HCT116 (cell line): ENCODE measurements at regions not wholly inside any gene's neighbourhood (a gene's known extent, or its start where the extent isn't known, plus 50 kb on each side); places are given as distances from the start of the nearest gene placed in this dataset.
"Not testable (repeated sequence)": the region's sequence is repeated elsewhere in the genome, so short reads cannot be mapped to it uniquely, and the experiment has no call there.

Source experiments
- ATAC-seq: fragments of 200-7000 bp; cut with Tn5 transposase; 2 replicates; pipeline ENCODE4 v1.9.1; 2020; ENCODE audit warnings: mild to moderate bottlenecking, moderate library complexity
- BruUV-seq: library from RNA; stranded (reverse); fragments of 400-500 nt; replicated peaks from 2 replicates; lab custom pipeline; 2021; lab: Mats Ljungman, UMichigan
- CTCF ChIA-PET: fragments of 300-600 bp; sonication (Branson Sonifier 250); formaldehyde crosslinking; loops from one replicate; lab custom pipeline; 2021; ENCODE audit warnings: antibody characterized with exemption; lab: Charles Lee
- POLR2A ChIA-PET: fragments of 300-600, 350-600 bp; sonication (Branson Sonifier 250); formaldehyde crosslinking; loops from one replicate; lab custom pipeline; 2021; ENCODE audit warnings: antibody characterized with exemption; lab: Charles Lee
- RAD21 ChIA-PET, 2 experiments: fragments of 300-600 bp; sonication (Branson Sonifier 250); formaldehyde crosslinking; loops; one replicate each; lab custom pipeline; 2023; ENCODE audit warnings: low total read pairs in 2 of 2; ENCODE audit not compliant: uncharacterized antibody in 2 of 2, unreplicated experiment in 2 of 2, low non-redundant PET in 1 of 2; lab: Charles Lee
- DNase-seq: peaks from one replicate; pipeline ENCODE4 v3.0.0-alpha.2; 2010; ENCODE audit warnings: low read depth, low spot score
- H2AFZ ChIP-seq: fragments of 200-600 bp; shearing (Covaris generic), sonication (generic); 2 replicates; pipeline ENCODE4 v1.6.1; 2017; ENCODE audit warnings: low read depth, mixed run types, mixed read lengths, antibody characterized with exemption, low read length; ENCODE audit not compliant: poor library complexity, severe bottlenecking
- H3K27ac ChIP-seq: 2 replicates; pipeline ENCODE4 v1.5.1; 2012; ENCODE audit warnings: low read depth, low read length
- H3K27me3 ChIP-seq: fragments of 200-600 bp; sonication (generic); 2 replicates; pipeline ENCODE4 v1.6.1; 2016; ENCODE audit warnings: mixed run types, low read length, mixed read lengths; ENCODE audit not compliant: insufficient read depth
- H3K36me3 ChIP-seq, 2 experiments: fragments of 200-500 bp in 1 of 2; fragments of 200-600 bp in 1 of 2; sonication (Bioruptor generic) in 1 of 2; sonication (generic) in 1 of 2; 2 replicates each; pipeline versions ENCODE4 v1.5.1 to v1.6.1; 2014 to 2016; ENCODE audit warnings: low read length in 2 of 2, inconsistent platforms in 1 of 2, mixed read lengths in 1 of 2, mixed run types in 1 of 2; ENCODE audit not compliant: insufficient read depth in 2 of 2, control insufficient read depth in 1 of 2
- H3K4me1 ChIP-seq, 2 experiments: fragments of 200-600 bp in 1 of 2; sonication (generic) in 1 of 2; 2 replicates each; pipeline versions ENCODE4 v1.5.1 to v1.6.1; 2012 to 2017; ENCODE audit warnings: low read length in 2 of 2, inconsistent platforms in 1 of 2, mild to moderate bottlenecking in 1 of 2, mixed read lengths in 1 of 2, mixed run types in 1 of 2, moderate library complexity in 1 of 2; ENCODE audit not compliant: insufficient read depth in 2 of 2, control insufficient read depth in 1 of 2
- H3K4me2 ChIP-seq: fragments of 200-600 bp; sonication (generic); 2 replicates; pipeline ENCODE4 v1.6.1; 2017; ENCODE audit warnings: mixed run types, low read length, mixed read lengths
- H3K4me3 ChIP-seq, 2 experiments: fragments of 200-600 bp in 1 of 2; sonication (generic) in 1 of 2; replicated peaks in 1 of 2; 2 replicates each; pipeline ENCODE4 v1.5.1; 2011 to 2016; ENCODE audit warnings: low read length in 2 of 2, control low read depth in 1 of 2, low read depth in 1 of 2, mild to moderate bottlenecking in 1 of 2, mixed read lengths in 1 of 2, mixed run types in 1 of 2
- H3K79me2 ChIP-seq: fragments of 200-600 bp; sonication (generic); 2 replicates; pipeline ENCODE4 v1.6.1; 2017; ENCODE audit warnings: mild to moderate bottlenecking, mixed run types, low read length, moderate library complexity, mixed read lengths; ENCODE audit not compliant: insufficient read depth
- H3K9ac ChIP-seq: fragments of 200-600 bp; sonication (generic); 2 replicates; pipeline ENCODE4 v1.6.1; 2016; ENCODE audit warnings: low read length, mixed read lengths
- H3K9me2 ChIP-seq: fragments of 200-600 bp; sonication (generic), shearing (Covaris generic); 2 replicates; pipeline ENCODE4 v1.6.1; 2017; ENCODE audit warnings: mixed run types, mild to moderate bottlenecking, moderate library complexity; ENCODE audit not compliant: insufficient read depth
- H3K9me3 ChIP-seq, 2 experiments: fragments of 200-500 bp in 1 of 2; fragments of 200-600 bp in 1 of 2; sonication (Bioruptor generic) in 1 of 2; sonication (generic) in 1 of 2; 2 replicates each; pipeline ENCODE4 v1.6.1; 2014 to 2017; ENCODE audit warnings: low read length in 2 of 2, mixed read lengths in 2 of 2, inconsistent platforms in 1 of 2, low read depth in 1 of 2, mild to moderate bottlenecking in 1 of 2, mixed run types in 1 of 2, moderate library complexity in 1 of 2; ENCODE audit not compliant: control insufficient read depth in 1 of 2, insufficient read depth in 1 of 2
- H4K20me1 ChIP-seq: fragments of 200-600 bp; sonication (generic), shearing (Covaris generic); 2 replicates; pipeline ENCODE4 v1.6.1; 2017; ENCODE audit warnings: mixed run types, mild to moderate bottlenecking, moderate library complexity; ENCODE audit not compliant: insufficient read depth
- ATF3 ChIP-seq: IDR thresholded peaks from 2 replicates; pipeline ENCODE4 v1.6.1; 2012
- TCF7L2 ChIP-seq: IDR thresholded peaks from 2 replicates; pipeline ENCODE4 v1.7.0; 2011; ENCODE audit warnings: borderline replicate concordance, inconsistent platforms; ENCODE audit not compliant: insufficient read depth, insufficient read length; ENCODE audit errors: extremely low read depth
- ZFX ChIP-seq: fragments of 450-650 bp; IDR thresholded peaks from 2 replicates; pipeline ENCODE4 v1.6.1; 2017
- intact Hi-C: fragments of 100-400 bp; cut with micrococcal nuclease; formaldehyde crosslinking; loops from 2 replicates; pipeline ENCODE4 v1.10.0; 2022
- TF ChIP-seq, protein P1 (sequence below): IDR thresholded peaks from 2 replicates; pipeline ENCODE4 v1.6.1; 2012; ENCODE audit warnings: low read depth

GRCh38 chr1:192892934-192893333 is 84.1 kb downstream of the RGS2 start:
- ATAC-seq (no peak), DNase-seq (no peak)
- RAD21 ChIA-PET: no interaction called here
- intact Hi-C loops: no loop called here
- no peaks in the 10 kb centered on the region for H3K36me3 ChIP-seq
- POLR2A ChIA-PET: interaction anchor here (0.6 kb wide), 1 partner anchor 9 kb away, joined by 3 read pairs; no protein-coding TSS in a partner anchor
- CTCF ChIA-PET: no interaction called here
- H3K79me2 ChIP-seq: no peaks in the 10 kb centered on the region
- H3K9me2 ChIP-seq: no peaks in the 10 kb centered on the region
- H3K27me3 ChIP-seq: no peaks in the 10 kb centered on the region
- H3K4me1 ChIP-seq: no peaks in the 10 kb centered on the region
- no TSS peak for BruUV-seq
- no peaks in the 10 kb centered on the region for H4K20me1 ChIP-seq
- H3K9me3 ChIP-seq: no peaks in the 10 kb centered on the region
- no peak overlapping the region for H3K27ac ChIP-seq
- no peak overlapping the region for H2AFZ ChIP-seq
- no peak for TF ChIP-seq ZFX
- TF ChIP-seq, protein P1, sequence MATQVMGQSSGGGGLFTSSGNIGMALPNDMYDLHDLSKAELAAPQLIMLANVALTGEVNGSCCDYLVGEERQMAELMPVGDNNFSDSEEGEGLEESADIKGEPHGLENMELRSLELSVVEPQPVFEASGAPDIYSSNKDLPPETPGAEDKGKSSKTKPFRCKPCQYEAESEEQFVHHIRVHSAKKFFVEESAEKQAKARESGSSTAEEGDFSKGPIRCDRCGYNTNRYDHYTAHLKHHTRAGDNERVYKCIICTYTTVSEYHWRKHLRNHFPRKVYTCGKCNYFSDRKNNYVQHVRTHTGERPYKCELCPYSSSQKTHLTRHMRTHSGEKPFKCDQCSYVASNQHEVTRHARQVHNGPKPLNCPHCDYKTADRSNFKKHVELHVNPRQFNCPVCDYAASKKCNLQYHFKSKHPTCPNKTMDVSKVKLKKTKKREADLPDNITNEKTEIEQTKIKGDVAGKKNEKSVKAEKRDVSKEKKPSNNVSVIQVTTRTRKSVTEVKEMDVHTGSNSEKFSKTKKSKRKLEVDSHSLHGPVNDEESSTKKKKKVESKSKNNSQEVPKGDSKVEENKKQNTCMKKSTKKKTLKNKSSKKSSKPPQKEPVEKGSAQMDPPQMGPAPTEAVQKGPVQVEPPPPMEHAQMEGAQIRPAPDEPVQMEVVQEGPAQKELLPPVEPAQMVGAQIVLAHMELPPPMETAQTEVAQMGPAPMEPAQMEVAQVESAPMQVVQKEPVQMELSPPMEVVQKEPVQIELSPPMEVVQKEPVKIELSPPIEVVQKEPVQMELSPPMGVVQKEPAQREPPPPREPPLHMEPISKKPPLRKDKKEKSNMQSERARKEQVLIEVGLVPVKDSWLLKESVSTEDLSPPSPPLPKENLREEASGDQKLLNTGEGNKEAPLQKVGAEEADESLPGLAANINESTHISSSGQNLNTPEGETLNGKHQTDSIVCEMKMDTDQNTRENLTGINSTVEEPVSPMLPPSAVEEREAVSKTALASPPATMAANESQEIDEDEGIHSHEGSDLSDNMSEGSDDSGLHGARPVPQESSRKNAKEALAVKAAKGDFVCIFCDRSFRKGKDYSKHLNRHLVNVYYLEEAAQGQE: no peak
- no peak for TF ChIP-seq ATF3
- TF ChIP-seq TCF7L2: no peak
- no peak overlapping the region for H3K4me2 ChIP-seq
- no peak overlapping the region for H3K4me3 ChIP-seq
- H3K9ac ChIP-seq: no peak overlapping the region

- H4K20me1 ChIP-seq, H3K27me3 ChIP-seq, RAD21 ChIA-PET, H3K79me2 ChIP-seq, H3K4me1 ChIP-seq, H3K9me2 ChIP-seq, DNase-seq, H3K27ac ChIP-seq, H3K9me3 ChIP-seq, BruUV-seq, H3K36me3 ChIP-seq, ATAC-seq, POLR2A ChIA-PET, H3K4me2 ChIP-seq, H3K4me3 ChIP-seq, intact Hi-C loops, H2AFZ ChIP-seq, H3K9ac ChIP-seq, CTCF ChIA-PET: not testable (repeated sequence)
These were observed 86.6 kb downstream of the RGS2 start for GRCh38 chr1:192895487-192895886.
